GM21390 (cell line): ENCODE measurements at regions not wholly inside any gene's neighbourhood (a gene's known extent, or its start where the extent isn't known, plus 50 kb on each side); places are given as distances from the start of the nearest gene placed in this dataset.

Experiments used
- ATAC-seq: cut with Tn5 transposase; IDR thresholded peaks from one replicate; pipeline ENCODE4 v1.9.1; 2021; ENCODE audit not compliant: unreplicated experiment

- no peak for ATAC-seq
Observed at GRCh38 chr6:132003516-132004178, 52.5 kb upstream of the CCN2 start.
